H54 (cell line): ENCODE measurements at regions not wholly inside any gene's neighbourhood (a gene's known extent, or its start where the extent isn't known, plus 50 kb on each side); places are given as distances from the start of the nearest gene placed in this dataset.

Source experiments
- DNase-seq: peaks from one replicate; pipeline ENCODE4 v3.0.0; 2011; ENCODE audit warnings: low spot score, mixed read lengths; ENCODE audit not compliant: insufficient read length
- FAIRE-seq: peaks from 3 replicates; lab custom pipeline; 2011; peaks lifted over from hg19 to GRCh38; lab: Jason Lieb, UNC
- POLR2A ChIP-seq: IDR thresholded peaks from 2 replicates; pipeline ENCODE4 v1.6.1; 2011; ENCODE audit warnings: low read depth, mild to moderate bottlenecking, low read length

DNA sequence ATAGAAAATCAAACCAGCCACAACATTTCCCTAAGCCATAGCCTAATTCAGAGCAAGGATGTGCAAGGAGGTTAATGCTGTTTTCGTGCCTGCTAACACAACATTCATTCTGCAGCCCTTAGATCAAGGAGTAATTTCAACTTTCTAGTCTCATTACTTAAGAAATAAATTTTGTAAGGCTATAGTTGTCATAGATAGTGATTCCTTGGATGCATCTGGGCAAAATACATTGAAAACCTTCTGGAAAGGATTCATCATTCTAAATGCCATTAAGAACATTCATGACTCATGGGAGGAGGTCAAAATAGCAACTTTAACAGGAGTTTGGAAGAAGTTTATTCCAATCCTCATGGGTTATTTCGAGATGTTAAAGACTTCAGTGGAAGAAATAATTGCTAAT, 283.2 kb downstream of the RPAP3 start:
- FAIRE-seq, result no peak
- no peak for TF ChIP-seq POLR2A
- DNase-seq, result no peak

DNA sequence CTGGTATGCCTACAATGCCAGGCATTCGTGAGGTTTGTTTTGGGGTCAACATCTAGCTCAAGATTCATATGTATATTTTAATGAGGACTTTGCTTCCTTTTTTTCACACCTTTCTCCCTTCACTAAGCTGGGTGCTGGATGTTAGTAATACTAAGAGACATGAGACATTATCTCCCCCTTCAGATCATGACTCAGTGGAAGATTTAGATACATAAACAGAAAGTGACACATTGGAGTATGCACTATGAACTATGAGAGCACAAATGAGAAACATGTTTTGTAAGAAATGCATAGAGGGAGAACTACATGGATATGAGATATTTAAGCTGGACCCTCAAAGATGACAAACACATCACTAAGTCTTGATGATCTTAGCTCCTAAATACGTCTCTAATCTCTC, 286.3 kb downstream of the RPAP3 start:
- no peak for FAIRE-seq
- TF ChIP-seq POLR2A, result no peak
- no peak for DNase-seq

DNA sequence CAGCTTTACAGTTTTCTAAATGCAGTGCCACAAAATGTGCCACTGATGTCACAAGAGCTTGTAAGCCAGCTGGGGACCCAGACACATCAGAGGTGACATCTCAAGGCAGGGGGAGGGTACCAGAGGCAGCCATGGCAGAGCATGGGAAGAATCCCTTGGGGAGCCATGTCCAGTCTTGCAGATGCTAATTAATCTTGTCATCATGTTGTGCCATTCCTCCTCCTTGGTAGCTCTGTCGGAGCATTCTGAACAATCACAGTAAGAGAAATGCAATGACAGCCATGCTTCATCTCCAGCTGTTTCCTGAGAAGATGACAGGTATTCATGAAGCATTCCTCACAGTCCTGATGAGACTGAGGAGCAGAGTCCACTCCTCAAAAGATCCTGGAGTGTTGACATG, 287.9 kb downstream of the RPAP3 start:
- DNase-seq (no peak), FAIRE-seq (no peak)
- TF ChIP-seq POLR2A, result no peak

DNA sequence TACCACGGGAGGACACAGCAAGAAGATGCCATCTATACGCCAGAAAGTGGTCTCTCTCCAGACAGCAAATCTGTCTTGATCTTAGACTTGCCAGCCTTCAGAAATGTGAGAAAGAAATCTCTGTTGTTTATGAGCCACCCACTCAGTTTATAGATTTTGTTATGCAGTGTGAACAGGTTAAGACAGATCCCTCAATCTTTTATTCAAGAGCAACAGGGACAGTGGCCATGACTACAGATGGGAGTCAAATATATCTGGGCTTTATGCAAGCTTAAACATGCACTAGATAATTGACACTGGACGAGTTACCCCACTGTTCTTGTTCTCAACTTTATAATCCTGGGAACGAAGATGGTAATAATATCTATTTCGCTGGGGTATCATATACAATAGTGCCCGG, 288.7 kb downstream of the RPAP3 start:
- DNase-seq (no peak), FAIRE-seq (no peak)
- TF ChIP-seq POLR2A, result no peak

DNA sequence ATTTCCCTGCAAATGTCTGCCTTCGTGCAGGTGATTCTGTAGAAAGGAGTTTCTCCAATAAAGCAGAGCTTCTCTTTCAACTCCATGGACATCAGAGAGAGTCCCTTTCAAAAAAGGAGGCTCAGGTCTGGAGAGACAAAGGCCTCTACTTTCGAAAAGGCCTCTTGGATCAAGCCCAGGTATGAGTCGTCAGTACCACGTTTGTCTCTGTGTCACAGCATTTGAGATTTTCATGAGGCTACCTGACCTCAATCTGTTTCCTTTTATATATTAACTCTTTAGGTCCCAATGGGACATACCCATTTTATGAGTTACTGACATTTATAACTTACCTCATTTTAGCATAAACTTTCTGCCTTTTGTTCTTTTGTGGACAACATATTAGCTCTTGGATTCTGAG, 290.8 kb downstream of the RPAP3 start:
- DNase-seq (no peak), FAIRE-seq (no peak)
- no peak for TF ChIP-seq POLR2A

DNA sequence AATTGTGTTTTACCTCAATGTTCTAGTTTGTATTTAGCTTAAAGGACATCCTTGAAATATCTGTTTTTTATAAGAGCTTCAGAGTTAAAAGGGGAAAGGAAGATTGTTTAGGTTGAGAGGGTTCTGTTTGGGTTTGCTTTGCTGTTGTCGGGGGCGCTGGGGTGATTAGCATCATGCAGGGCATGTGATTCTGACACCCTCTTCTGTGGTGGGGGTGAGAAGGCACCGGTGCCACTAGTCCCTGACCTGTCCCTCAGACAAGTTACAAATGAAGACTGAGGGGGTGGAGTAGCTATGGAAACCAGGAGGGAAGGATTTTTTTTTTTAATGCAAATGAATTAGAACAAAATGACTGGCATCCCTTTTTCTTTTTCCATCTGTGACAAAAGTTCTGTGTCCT, 291.3 kb downstream of the RPAP3 start:
- DNase-seq, result no peak
- no peak for TF ChIP-seq POLR2A
- no peak for FAIRE-seq

DNA sequence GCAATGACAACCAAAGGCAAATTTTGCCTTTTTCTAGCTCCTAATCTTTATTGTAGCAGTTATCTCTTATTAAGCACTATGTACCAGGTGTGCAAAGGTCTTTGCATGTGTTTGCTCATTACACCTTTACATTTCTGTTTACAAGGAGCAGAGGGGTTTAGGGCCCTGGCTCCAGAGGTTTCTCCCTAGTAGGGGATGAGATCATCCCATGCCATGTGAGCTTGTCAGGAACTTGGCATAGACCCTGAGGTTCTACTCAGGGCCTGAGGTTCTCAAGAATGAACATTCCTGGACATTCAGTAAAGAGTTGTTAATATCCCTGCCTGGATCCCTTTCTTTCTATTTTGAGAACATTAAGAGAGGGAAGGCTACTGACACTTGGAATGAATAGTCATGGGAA, 292.0 kb downstream of the RPAP3 start:
- DNase-seq (no peak), FAIRE-seq (no peak)
- TF ChIP-seq POLR2A, result no peak

DNA sequence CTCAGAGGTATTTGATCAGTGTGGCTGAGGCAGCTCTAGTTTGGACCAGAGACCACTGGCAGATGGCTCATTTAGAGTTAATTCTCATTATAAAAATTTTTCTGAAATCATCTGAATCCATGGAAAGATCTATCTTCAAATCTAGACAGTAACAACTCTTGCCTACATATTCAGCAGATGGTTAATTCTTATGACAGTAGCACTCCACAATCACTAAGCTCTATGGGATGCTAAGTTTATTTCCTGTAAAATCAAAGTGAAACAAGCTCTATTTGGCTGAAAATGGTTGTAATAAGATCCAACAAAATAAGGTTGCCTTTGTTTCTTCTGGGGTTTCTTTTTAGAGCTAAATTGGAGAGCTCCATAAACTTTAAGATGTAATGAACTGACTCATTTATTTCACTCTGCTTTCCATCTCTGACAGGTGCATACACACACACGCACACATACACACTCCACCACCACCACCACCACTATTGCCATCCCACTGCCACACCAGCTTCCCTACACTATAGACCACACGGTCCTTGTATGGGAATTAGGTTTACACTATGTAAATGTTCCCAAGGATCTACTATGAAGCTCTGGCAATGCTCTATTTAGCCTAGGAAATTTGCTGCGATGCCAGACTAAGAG, 293.1 kb downstream of the RPAP3 start:
- no peak for TF ChIP-seq POLR2A
- no peak for FAIRE-seq

DNA sequence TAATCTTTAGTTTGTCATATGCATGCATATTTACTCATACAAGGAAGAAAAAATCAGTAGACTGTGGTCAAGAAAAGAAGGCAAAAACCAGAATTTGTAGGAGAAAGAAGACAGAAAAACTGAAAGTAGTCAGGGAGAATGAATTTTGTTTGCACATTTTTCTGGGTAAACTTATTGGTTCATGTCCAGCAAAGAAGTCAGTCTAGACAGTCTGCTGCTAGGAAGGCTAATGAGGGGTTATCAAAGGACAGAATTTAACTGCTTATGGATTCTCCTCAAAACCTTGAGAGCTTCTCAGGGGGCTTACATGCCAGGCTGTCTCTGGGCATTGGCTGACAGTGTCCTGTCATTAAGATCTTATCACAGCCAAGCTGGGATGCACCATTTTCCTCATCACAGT, 293.9 kb downstream of the RPAP3 start:
- TF ChIP-seq POLR2A, result no peak
- FAIRE-seq, result no peak
- DNase-seq, result no peak

More for the DNA sequence above, 293.1 kb downstream of the RPAP3 start:
- DNase-seq, result no peak

DNA sequence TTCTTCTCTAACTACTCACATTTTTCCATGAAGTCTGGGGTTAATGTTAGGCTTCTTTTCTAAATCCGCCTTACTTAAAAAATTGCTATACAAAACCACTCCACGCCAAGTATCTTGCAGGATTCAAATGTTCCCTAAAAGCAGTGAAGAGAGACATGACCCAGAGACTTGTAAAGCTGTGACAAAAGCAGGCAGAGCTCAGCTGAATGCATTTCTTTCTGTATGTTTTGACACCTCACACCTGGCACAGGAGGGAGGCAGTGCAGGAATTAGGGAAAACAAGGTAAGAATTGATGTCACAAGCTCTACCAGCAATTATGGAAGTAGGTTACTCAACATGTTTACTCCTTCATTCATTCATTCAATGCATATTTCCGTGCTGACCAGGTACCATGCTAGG, 295.0 kb downstream of the RPAP3 start:
- no peak for TF ChIP-seq POLR2A
- DNase-seq (no peak), FAIRE-seq (no peak)

DNA sequence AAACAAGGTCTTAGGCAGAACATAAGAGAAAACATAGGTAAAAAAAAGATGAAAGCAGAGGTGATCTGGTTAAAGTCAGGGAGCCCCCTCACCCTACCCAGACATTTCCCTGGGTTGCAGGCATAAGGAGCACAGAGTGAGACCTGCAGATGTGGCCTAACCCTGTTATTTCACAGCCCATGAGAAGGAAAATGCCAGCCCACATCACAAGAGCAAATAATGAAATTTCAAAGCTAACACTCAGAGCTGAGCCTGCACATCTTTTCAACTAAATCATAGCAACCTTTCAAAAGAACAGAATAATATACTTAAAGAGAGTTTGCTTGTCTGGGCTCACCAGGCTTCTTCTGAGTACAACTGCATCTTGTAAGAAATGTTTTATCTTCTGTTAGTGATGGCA, 295.4 kb downstream of the RPAP3 start:
- TF ChIP-seq POLR2A, result no peak
- no peak for FAIRE-seq

DNA sequence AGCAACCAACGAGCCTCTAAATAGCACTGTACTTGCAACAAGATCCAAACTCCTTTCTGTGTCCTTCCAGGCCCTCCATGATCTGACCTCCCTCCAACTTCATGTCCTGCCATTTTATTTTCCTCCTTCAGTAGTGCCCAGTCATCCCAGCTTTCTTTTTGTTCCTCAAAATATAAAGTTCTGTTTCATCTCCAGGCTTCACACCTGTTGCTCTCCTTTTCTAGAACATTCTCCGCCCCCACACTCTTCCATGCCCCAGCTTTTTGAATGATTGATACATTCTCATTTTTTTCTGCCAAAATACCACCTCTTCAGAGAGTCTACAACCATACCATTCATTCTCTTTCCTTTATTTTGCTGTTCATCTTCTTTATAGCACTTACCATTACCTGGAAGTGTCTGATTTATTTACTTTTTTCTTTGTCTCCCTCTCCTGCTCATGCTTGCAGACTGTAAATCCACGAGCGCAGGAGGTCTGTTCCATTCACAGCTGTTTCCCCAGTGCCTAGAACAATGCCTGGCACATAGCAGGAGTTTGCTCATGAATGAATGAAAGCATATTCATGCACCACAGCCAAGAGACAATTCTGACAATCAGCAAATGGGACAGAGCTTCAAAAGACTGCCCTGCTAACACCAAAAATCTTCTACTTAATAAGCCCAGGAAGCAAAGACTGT, 296.4 kb downstream of the RPAP3 start:
- no peak for FAIRE-seq
- no peak for DNase-seq
- TF ChIP-seq POLR2A, result no peak

More for the DNA sequence above, 295.4 kb downstream of the RPAP3 start:
- no peak for DNase-seq

DNA sequence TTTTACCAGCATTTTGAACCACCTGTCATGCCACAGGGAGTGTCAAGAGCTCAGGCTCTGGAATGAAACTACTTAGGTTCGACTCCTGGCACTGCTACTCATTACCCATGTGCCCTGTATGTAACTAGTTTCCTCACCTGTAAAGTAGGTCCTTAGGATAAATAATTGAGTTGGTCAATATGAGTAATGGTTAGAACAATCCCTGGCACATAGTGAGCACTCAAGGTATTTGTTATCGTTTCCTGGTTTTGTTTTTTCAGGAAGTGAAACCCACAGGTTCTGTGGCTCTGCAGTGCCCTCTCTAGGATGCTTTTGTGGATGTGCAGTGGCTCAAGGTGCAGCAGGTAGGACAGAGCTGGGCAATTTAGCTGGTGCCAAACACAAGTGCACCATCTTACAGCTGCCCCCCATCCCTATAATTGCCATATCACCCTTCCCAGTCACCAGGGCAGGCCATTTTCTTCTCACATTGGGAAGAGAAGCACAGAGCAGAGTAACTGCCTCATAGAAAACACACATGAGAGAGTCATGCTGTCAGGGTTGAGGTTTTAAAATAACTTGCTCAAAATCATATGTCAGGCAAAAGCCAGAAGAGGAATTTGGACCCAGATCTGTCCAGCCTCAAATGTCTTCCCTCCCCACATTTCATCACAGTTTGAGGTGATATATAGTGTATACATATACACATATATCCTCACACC, 297.5 kb downstream of the RPAP3 start:
- no peak for FAIRE-seq
- TF ChIP-seq POLR2A, result no peak
- no peak for DNase-seq

DNA sequence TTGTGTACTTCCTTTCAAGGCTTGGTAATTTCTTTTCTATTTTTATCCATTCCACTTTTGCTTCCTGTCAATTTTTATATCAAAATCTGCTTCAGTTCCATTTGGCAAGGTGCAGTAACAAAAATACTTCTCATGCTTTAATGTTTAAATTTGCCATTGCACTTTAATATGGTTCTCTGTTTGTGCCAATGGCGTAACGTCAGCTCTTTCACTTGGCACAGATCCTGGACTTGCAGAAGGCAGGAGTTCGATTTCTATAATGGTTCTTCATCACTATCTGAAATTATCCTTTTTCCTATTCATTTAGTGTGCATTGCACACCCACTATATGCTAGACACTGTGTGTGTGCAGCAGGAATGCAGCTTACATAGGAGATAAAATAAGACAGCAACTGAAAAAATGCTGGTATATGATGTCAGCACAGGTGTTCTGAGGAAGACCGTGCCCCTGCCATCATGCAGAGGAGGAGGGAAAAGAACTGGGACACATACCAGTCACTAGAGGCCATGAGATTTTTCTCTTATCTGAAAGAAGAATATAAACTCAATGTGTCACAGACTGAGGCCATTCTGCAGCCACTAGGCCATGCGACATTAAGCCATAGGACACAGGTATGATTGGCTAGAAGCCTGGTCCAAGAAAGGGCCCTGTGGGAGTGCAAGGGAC, 298.2 kb downstream of the RPAP3 start:
- TF ChIP-seq POLR2A, result no peak

More for the DNA sequence above, 298.2 kb downstream of the RPAP3 start:
- no peak for FAIRE-seq
- DNase-seq, result no peak
